ENCODE measurements at regions not wholly inside any gene's neighbourhood (a gene's known extent, or its start where the extent isn't known, plus 50 kb on each side); places are given as distances from the start of the nearest gene placed in this dataset.

GRCh38 chr5:5900350-5900749, 477.9 kb downstream of the ICE1 start:
- TF ChIP-seq CTCF (IDR thresholded peaks at IDR 0.05) (no peak), POLR2A (IDR thresholded peaks at IDR 0.05) (no peak)

Measured in Peyer's patch (tissue), 4 donors.